ENCODE measurements at regions not wholly inside any gene's neighbourhood (a gene's known extent, or its start where the extent isn't known, plus 50 kb on each side); places are given as distances from the start of the nearest gene placed in this dataset.

DNA sequence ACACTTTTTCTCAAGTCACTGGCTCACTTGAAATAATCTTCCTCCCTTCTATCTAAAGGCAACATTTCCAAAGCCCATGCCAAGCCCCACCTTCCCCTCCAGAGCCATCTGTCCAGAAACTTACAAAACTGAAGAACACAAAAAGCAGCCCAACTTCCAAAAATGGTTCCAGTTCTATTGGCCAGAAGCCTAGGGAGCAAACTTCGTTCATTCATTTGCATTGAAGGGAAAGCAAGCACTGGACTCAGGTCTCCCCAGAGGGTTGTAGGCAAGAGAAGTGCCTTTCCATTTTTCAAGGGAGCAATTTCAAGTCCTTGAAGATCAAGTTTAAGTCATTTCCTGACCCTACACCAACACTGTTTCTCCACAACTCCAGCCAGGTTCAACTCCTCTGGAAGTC is 585.0 kb downstream of the BCL11A start:
- Histone ChIP-seq H3K4me1 (no peaks in the 10 kb centered on the region), H3K27ac (no peak overlapping the region), H3K4me3 (no peak overlapping the region), H3K36me3 (no peaks in the 10 kb centered on the region), H3K9me3 (no peaks in the 10 kb centered on the region), H3K27me3 (no peaks in the 10 kb centered on the region)
- no peak for DNase-seq
- TF ChIP-seq, protein P1, sequence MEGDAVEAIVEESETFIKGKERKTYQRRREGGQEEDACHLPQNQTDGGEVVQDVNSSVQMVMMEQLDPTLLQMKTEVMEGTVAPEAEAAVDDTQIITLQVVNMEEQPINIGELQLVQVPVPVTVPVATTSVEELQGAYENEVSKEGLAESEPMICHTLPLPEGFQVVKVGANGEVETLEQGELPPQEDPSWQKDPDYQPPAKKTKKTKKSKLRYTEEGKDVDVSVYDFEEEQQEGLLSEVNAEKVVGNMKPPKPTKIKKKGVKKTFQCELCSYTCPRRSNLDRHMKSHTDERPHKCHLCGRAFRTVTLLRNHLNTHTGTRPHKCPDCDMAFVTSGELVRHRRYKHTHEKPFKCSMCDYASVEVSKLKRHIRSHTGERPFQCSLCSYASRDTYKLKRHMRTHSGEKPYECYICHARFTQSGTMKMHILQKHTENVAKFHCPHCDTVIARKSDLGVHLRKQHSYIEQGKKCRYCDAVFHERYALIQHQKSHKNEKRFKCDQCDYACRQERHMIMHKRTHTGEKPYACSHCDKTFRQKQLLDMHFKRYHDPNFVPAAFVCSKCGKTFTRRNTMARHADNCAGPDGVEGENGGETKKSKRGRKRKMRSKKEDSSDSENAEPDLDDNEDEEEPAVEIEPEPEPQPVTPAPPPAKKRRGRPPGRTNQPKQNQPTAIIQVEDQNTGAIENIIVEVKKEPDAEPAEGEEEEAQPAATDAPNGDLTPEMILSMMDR (IDR thresholded peaks at IDR 0.05): no peak
- TF ChIP-seq POLR2A (IDR thresholded peaks at IDR 0.05): no peak
- intact Hi-C loops (cut with DNase I; ENCODE audit: low total_unique reads): no loop called here

DNA sequence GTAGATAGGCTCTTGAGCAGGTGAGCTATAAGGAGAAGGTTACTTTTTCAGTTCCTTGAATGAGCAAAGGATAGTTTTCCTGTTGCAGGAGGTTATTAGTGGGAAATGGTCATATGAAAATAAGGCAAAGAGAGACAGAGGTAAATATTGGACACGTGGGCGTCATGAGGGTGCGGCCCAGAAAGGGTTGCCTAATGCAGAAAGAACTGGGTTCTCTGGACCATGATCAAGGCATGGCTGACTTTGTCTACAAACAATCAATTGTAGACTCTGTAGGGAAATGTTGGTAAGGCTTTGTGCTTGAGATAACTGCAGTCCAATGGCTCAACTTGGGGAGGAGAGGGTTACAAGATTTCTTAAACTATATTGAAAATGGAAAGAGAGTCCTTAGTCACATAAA is 585.8 kb downstream of the BCL11A start:
- intact Hi-C loops (cut with DNase I; ENCODE audit: low total_unique reads): no loop called here
- no peak for TF ChIP-seq POLR2A (IDR thresholded peaks at IDR 0.05)
- TF ChIP-seq, protein P1 (IDR thresholded peaks at IDR 0.05): no peak
- no peaks in the 10 kb centered on the region for H3K36me3 ChIP-seq
- no peak overlapping the region for H3K4me3 ChIP-seq
- no peaks in the 10 kb centered on the region for H3K4me1 ChIP-seq
- no peaks in the 10 kb centered on the region for H3K9me3 ChIP-seq
- H3K27ac ChIP-seq: no peak overlapping the region
- H3K27me3 ChIP-seq: no peaks in the 10 kb centered on the region
- DNase-seq: no peak

DNA sequence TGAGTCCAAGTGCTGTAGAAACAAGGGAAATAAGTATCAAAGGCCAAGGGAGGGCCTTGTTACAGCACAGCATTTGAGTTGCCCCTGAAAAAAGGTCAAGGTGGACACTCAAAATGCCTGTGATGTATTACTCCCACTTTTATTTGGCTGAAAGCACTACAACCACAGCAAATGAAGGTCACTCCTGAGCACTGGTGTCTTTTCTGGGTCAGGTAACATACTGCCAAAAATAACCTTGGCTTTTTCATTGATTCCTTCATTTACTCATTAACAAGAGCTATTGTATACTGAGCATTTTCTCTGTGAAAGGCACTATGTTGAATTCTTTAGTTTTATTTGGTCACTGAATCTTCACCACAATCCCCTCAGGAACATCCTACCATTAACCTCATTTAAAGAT is 590.3 kb downstream of the BCL11A start:
- Histone ChIP-seq H3K27ac (no peak overlapping the region), H3K9me3 (no peaks in the 10 kb centered on the region), H3K4me3 (no peak overlapping the region), H3K36me3 (no peaks in the 10 kb centered on the region), H3K4me1 (no peaks in the 10 kb centered on the region), H3K27me3 (no peaks in the 10 kb centered on the region)
- DNase-seq: no peak
- TF ChIP-seq, protein P1 (IDR thresholded peaks at IDR 0.05): no peak
- no peak for TF ChIP-seq POLR2A (IDR thresholded peaks at IDR 0.05)
- intact Hi-C loops (cut with DNase I; ENCODE audit: low total_unique reads): no loop called here

DNA sequence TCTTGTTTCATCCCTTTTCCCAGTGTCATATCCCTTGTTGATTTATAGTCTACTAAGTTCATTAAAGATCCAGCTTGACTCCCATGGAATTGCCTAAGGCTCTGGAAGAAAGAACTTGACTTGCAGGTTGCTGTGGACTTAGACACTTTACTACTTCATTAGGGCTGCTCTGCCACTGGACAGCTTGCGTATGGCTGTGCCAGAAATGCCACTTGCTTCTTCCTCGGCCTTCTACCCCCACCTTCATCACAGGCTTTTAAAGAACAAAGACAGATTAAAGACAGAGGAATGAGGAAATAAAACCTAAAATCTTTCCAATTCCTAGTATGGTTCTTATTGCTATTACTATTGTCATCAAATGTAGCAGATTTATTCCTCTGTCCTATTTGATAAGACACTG is 591.7 kb downstream of the BCL11A start:
- intact Hi-C loops (cut with DNase I; ENCODE audit: low total_unique reads): no loop called here
- H3K9me3 ChIP-seq: no peaks in the 10 kb centered on the region
- H3K4me3 ChIP-seq: no peak overlapping the region
- DNase-seq: no peak
- no peaks in the 10 kb centered on the region for H3K36me3 ChIP-seq
- TF ChIP-seq POLR2A (IDR thresholded peaks at IDR 0.05): no peak
- TF ChIP-seq, protein P1 (IDR thresholded peaks at IDR 0.05): no peak
- H3K27ac ChIP-seq: no peak overlapping the region
- H3K27me3 ChIP-seq: no peaks in the 10 kb centered on the region
- H3K4me1 ChIP-seq: no peaks in the 10 kb centered on the region

DNA sequence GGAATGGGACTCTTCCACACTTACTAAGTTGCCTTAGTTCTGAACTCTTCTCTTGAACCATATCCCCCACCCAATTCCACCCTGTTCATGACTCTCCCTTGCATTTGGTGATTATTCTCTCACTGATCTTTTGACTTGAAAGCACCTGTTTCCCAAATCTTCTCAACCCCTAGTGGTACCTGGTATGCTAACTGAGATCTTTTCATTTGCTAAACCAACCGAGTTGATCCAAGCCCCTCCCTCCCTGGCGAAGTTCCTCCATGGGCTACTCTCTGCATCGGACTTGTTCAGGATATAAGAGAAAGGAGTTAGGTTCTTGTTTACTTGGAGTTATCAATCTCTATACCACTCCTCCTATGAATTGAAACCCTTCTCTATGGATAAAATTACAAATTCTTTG is 593.5 kb downstream of the BCL11A start:
- Histone ChIP-seq H3K9me3 (no peaks in the 10 kb centered on the region), H3K27ac (no peak overlapping the region), H3K4me3 (no peak overlapping the region), H3K4me1 (no peaks in the 10 kb centered on the region), H3K36me3 (no peaks in the 10 kb centered on the region), H3K27me3 (no peaks in the 10 kb centered on the region)
- DNase-seq: no peak
- intact Hi-C loops (cut with DNase I; ENCODE audit: low total_unique reads): no loop called here
- TF ChIP-seq POLR2A (IDR thresholded peaks at IDR 0.05): no peak
- TF ChIP-seq, protein P1 (IDR thresholded peaks at IDR 0.05): no peak
